NB4 (cell line): ENCODE measurements at regions not wholly inside any gene's neighbourhood (a gene's known extent, or its start where the extent isn't known, plus 50 kb on each side); places are given as distances from the start of the nearest gene placed in this dataset.

ENCODE experiments used
- CTCF ChIP-seq: IDR thresholded peaks from one replicate; pipeline ENCODE4 v1.5.1; 2012; ENCODE audit warnings: low read depth, low read length
- POLR2A ChIP-seq: IDR thresholded peaks from 2 replicates; pipeline ENCODE4 v1.6.1; 2011; ENCODE audit warnings: mild to moderate bottlenecking; ENCODE audit not compliant: insufficient read length; ENCODE audit errors: extremely low read depth

DNA sequence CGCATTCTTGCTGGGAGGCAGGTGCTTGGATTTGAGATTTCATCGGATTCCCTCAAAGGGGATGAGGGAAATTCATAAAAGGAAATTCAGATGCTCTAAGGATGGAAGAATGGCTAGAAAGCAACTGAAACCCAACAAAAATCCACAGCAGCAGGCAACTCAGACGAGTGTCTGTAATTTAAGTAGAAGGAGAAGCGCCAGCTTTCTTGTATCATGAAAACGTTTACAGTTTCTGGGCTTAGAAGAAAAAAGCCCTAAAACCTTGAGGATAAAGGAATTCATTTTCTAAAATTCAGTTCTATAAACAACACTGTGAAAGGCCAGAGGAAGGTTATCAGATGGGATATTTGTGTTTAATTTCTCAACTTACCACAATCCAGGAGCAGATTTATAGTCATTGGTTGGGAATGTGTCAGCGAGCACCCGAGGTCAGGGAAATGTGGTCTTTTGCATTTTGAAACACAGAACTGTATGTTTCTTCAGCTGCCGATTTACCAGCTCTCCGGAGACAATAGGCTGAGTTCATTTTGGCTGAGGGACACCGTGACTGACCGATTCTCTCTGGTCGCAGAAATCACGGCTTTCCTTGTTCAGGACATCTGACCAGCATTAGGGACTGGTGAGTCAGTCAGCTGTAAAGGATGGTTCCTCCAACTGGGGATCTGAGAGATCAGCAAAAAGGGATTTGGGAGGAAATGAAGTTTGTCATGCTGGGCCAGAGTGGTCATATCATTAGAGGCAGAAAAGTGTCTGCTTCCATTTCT lies 111.6 kb upstream of the ERRFI1 start:
- TF ChIP-seq CTCF (no peak), POLR2A (no peak)
